ENCODE measurements at regions not wholly inside any gene's neighbourhood (a gene's known extent, or its start where the extent isn't known, plus 50 kb on each side); places are given as distances from the start of the nearest gene placed in this dataset.

DNA sequence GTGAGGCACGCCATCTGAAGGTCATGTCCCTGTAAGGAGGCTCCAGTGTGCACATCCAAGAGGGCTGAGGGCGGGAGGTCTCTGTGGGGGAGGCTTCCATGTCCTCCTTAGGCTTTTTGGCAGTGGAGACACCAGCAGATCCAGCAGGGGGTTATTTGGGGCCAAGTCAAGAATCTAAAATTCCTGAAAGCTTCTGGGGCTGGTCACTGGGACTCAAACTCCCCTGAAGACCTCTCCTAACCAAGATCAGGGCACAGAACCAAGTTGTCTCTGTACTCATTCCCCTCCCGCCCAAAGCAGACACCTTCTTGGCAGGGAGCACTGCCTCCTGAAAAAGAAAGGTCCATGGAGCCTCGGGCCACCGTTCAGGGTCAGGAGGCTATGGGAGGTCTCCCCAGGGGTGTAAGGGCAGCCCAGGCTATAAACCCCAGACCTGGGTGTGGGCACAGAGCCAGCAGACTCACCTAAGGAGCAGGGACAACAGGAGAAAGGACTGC lies 127.4 kb upstream of the ADRA1B start:
- DNase-seq = no peak
- TF ChIP-seq, protein P1, sequence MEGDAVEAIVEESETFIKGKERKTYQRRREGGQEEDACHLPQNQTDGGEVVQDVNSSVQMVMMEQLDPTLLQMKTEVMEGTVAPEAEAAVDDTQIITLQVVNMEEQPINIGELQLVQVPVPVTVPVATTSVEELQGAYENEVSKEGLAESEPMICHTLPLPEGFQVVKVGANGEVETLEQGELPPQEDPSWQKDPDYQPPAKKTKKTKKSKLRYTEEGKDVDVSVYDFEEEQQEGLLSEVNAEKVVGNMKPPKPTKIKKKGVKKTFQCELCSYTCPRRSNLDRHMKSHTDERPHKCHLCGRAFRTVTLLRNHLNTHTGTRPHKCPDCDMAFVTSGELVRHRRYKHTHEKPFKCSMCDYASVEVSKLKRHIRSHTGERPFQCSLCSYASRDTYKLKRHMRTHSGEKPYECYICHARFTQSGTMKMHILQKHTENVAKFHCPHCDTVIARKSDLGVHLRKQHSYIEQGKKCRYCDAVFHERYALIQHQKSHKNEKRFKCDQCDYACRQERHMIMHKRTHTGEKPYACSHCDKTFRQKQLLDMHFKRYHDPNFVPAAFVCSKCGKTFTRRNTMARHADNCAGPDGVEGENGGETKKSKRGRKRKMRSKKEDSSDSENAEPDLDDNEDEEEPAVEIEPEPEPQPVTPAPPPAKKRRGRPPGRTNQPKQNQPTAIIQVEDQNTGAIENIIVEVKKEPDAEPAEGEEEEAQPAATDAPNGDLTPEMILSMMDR (IDR thresholded peaks at IDR 0.05) = no peak
- Histone ChIP-seq H3K36me3 (no peaks in the 10 kb centered on the region), H3K27ac (no peak overlapping the region), H3K4me3 (no peak overlapping the region), H3K4me1 (peaks cover 0 to 13% (median 0%) of the 10 kb centered on the region in 9 donors), H3K27me3 (peaks cover 0 to 6% (median 0%) of the 10 kb centered on the region in 7 donors), H3K9me3 (no peaks in the 10 kb centered on the region)
- intact Hi-C loops (cut with DNase I) = no loop called here
- 57 to 60% methylated on average over 5 of the region's 5 CpGs for WGBS, 2 donors
- no peak for ATAC-seq

DNA sequence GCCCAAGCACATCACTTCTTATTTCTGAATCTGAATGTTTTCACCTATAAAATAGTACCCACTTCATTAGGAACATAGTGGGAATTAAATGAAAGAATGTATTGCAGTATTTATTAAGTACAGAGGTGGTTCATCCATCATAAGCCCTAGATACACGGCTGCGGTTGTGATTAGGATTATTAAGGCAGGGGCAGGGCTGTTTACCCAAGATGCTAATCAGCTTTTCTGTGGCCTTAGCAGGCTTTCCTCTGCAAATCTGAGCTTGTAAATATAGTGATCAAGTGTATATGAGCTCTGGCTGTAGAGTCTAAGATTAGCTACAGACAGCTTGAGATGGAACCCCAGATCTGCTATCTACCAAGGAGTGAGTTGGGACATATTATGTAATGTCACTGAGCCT lies 124.1 kb upstream of the ADRA1B start:
- intact Hi-C loops (cut with DNase I) = no loop called here
- Histone ChIP-seq H3K27me3 (peaks cover 0 to 6% (median 0%) of the 10 kb centered on the region in 7 donors), H3K36me3 (no peaks in the 10 kb centered on the region), H3K9me3 (no peaks in the 10 kb centered on the region), H3K4me3 (no peak overlapping the region), H3K27ac (no peak overlapping the region), H3K4me1 (peaks cover 0 to 13% (median 0%) of the 10 kb centered on the region in 9 donors)
- no peak for DNase-seq
- WGBS, 2 donors = 73 to 76% methylated on average over 2 of the region's 2 CpGs
- TF ChIP-seq, protein P1 (IDR thresholded peaks at IDR 0.05) = no peak
- no peak for ATAC-seq

DNA sequence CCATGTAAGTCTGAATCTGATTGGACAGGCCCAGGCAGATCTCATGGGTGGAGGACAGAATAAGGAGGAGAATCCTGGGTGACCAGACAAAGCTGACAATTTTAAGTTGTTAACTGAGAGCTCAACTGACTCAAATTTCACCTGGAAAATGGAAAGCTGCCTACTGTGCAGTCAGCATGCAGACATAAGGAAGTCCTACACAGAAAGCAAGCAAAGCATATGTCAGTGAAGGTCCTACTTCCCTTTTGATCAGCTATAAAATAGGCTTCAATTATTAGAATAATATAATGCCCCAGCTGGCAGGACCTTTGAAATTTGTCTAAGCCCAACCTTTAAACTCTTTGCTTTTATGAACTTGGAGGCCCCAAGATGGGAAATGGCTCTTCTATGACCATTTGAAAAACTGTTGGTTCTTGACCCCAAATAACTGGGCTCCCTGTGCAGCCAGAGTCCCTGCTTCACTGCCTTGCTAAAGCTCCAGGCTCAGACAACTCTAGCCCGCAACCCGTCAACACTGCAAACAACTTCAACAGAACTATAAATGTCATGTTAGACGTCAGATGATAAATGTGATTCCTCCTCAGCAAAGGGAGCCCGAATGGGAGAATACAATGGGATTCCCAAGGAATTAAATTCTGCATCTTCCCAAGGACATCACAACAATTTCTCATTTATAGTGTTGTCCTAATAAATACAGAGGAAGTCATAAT lies 118.9 kb upstream of the ADRA1B start:
- ATAC-seq (no peak), DNase-seq (no peak)
- no peaks in the 10 kb centered on the region for H3K36me3 ChIP-seq
- intact Hi-C loops (cut with DNase I) = no loop called here
- WGBS, 2 donors = 87 to 89% methylated on average over 4 of the region's 4 CpGs
- H3K4me1 ChIP-seq = no peaks in the 10 kb centered on the region
- H3K27me3 ChIP-seq = no peaks in the 10 kb centered on the region
- no peaks in the 10 kb centered on the region for H3K9me3 ChIP-seq
- no peak overlapping the region for H3K27ac ChIP-seq
- H3K4me3 ChIP-seq = no peak overlapping the region
- TF ChIP-seq, protein P1 (IDR thresholded peaks at IDR 0.05) = no peak

DNA sequence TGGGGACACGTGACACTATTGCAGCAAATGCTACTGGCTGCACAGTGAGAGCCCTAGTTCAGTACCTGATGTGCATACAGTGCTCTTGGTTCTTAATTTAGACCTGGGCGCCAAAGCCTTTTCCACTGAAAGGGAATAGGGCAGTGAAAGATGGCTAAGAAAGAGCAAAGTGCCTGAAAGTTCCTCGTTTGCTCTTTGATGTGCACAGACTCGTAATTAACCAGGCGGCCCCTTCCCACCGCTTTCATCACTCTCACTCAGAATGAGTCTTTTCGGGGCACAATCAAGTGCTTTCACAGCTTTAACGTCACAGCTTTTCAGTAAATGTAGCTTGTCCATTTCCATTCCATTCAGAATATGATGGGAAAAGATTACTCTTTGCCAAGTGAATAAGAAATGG lies 116.6 kb upstream of the ADRA1B start:
- no peak overlapping the region for H3K4me3 ChIP-seq
- H3K36me3 ChIP-seq = no peaks in the 10 kb centered on the region
- TF ChIP-seq, protein P1 (IDR thresholded peaks at IDR 0.05) = no peak
- H3K27ac ChIP-seq = no peak overlapping the region
- ATAC-seq = no peak
- no peaks in the 10 kb centered on the region for H3K9me3 ChIP-seq
- no peak for DNase-seq
- WGBS, 2 donors = 78 to 79% methylated on average over 8 of the region's 8 CpGs
- peaks cover 0 to 6% (median 0%) of the 10 kb centered on the region in 9 donors for H3K4me1 ChIP-seq
- H3K27me3 ChIP-seq = peaks cover 0 to 5% (median 0%) of the 10 kb centered on the region in 7 donors
- intact Hi-C loops (cut with DNase I) = no loop called here

Data from heart right ventricle (tissue), 16 donors.